ENCODE measurements at regions not wholly inside any gene's neighbourhood (a gene's known extent, or its start where the extent isn't known, plus 50 kb on each side); places are given as distances from the start of the nearest gene placed in this dataset.
A peak's percentile ranks its signal among the peaks of the same experiment; 100 is the strongest.
"Not testable (repeated sequence)": the region's sequence is repeated elsewhere in the genome, so short reads cannot be mapped to it uniquely, and the experiment has no call there.

DNA sequence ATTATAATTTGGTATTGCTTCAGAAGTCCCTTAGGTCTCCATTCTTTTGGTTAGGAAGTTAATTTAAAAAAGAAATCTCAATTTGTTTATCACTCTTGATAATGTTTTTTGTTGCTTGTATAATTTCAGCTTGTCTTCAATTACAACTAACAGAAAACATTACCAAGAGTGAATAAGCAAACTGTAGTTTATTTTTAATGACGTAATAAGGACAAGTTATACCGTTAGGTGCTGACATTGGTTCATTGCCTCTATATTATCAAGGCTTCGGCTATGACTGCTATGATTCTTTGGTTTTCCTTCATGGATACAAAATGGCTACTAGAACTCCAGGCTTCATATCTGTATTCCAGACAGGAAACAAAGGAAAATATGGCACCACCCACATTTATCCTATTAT is 220.6 kb downstream of the PTGER3 start:
- no peak for DNase-seq (ENCODE audit: low spot score)
- TF ChIP-seq, protein P1, sequence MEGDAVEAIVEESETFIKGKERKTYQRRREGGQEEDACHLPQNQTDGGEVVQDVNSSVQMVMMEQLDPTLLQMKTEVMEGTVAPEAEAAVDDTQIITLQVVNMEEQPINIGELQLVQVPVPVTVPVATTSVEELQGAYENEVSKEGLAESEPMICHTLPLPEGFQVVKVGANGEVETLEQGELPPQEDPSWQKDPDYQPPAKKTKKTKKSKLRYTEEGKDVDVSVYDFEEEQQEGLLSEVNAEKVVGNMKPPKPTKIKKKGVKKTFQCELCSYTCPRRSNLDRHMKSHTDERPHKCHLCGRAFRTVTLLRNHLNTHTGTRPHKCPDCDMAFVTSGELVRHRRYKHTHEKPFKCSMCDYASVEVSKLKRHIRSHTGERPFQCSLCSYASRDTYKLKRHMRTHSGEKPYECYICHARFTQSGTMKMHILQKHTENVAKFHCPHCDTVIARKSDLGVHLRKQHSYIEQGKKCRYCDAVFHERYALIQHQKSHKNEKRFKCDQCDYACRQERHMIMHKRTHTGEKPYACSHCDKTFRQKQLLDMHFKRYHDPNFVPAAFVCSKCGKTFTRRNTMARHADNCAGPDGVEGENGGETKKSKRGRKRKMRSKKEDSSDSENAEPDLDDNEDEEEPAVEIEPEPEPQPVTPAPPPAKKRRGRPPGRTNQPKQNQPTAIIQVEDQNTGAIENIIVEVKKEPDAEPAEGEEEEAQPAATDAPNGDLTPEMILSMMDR (IDR thresholded peaks at IDR 0.05), result no peak
- no peak for ATAC-seq (ENCODE audit: low FRiP score)

DNA sequence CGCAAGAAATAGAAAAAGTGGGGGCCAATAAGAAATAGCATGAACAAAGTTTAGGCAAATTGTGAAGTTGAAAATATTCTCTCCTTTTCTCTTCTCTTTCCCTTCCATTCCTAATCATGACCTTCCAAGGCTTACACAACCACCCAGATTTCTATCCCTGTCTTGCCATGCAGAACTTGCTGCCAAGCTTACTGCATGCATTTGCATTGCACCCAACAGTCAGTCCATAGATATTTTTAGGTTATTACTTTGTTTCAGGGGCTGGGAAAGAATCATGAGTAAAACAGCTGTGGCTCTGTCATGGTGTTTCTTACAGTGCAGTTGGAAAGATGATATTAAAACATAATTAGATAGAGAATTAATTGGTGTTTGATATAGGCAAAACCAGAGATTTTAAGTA is 219.4 kb downstream of the PTGER3 start:
- DNase-seq (ENCODE audit: low spot score) (no peak), ATAC-seq (ENCODE audit: low FRiP score) (no peak)
- TF ChIP-seq, protein P1 (IDR thresholded peaks at IDR 0.05), result no peak

DNA sequence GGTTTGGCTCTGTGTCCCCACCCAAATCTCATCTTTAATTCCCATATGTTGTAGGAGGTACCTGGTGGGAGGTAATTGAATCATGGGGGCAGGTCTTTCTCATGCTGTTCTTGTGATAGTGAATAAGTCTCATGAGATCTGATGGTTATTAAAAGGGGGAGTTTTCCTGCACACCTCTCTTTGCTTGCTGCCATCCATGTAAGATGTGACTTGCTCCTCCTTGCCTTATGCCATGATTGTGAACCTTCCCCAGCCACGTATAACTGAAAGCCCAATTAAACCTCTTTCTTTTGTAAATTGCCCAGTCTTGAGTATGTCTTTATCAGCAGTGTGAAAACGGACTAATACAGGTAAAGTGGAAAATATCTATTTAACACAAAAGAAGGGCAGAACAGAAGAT is 213.3 kb downstream of the PTGER3 start:
- not testable (repeated sequence) for ATAC-seq (ENCODE audit: low FRiP score); DNase-seq (ENCODE audit: low spot score)

DNA sequence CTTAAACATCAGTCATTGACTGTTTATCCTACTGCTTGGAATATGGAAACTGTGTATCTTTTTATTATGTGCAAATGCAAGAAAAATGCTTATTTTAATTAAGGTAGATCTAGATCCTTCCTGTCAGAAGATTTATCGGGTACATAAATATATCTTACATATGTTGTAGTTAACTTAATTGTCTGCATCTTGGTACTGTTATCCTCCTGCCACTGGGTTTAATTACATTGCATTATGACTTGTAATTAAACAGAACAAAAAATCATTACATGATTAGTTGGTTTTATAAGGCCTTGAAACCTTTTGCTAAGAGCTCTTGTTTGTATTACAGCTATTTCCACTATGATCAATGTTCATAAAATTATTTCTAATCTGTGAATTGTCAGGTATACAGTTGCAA is 211.2 kb downstream of the PTGER3 start:
- TF ChIP-seq, protein P1 (IDR thresholded peaks at IDR 0.05), result no peak
- no peak for ATAC-seq (ENCODE audit: low FRiP score)
- no peak for DNase-seq (ENCODE audit: low spot score)

DNA sequence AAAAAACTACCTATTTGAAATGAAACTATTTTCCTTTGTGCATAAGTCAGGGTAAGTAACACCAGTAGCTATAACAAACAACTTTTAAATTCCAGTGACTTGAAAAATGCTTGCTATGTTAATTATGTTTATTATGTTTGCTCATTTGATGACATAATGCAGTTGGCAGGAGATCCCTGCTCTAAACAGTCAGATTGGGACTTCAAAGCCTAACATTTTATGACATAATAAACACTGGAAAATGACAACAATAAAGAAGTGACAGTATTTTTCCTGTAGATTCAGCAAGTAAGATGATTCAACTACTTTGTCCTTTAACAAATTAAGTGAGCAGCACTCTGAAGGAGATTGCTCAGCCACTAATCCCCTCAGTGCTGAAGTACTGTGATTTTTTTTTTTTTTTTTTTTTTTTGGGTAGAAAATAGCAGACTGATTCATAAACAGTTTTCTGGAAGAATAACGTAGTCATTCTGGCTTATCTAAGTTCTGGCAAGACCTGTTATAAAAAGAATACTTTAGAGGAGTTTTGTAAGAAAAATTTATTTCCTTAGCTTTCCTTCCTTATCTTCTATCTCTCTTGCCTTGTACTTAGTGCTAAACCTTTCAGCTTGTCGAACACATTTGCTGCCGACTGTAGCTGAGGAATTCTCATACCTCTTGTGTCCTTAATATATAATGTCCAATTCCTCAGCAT is 207.2 kb downstream of the PTGER3 start:
- ATAC-seq (ENCODE audit: low FRiP score) (peak; percentile 83), DNase-seq (ENCODE audit: low spot score) (no peak)
- TF ChIP-seq, protein P1 (IDR thresholded peaks at IDR 0.05), result no peak

DNA sequence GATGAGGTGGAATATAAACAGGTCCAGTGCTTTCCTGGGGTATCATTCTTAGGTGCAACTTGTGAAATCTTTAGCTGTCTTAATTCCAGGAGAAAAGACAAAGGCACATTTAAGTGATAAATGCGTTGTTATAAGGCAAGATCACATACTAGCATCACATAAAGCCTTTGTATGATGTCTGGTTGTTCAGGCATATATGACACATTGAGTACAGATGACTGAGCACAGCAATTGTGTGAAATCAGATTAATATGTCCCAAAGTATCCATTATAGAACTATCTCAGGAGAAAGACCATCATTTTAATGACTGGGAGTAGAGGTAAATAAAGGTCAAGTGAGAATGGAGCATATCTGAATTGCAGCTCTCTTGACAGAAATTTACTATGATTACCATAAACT is 205.1 kb downstream of the PTGER3 start:
- no peak for ATAC-seq (ENCODE audit: low FRiP score)
- TF ChIP-seq, protein P1 (IDR thresholded peaks at IDR 0.05), result no peak
- no peak for DNase-seq (ENCODE audit: low spot score)

DNA sequence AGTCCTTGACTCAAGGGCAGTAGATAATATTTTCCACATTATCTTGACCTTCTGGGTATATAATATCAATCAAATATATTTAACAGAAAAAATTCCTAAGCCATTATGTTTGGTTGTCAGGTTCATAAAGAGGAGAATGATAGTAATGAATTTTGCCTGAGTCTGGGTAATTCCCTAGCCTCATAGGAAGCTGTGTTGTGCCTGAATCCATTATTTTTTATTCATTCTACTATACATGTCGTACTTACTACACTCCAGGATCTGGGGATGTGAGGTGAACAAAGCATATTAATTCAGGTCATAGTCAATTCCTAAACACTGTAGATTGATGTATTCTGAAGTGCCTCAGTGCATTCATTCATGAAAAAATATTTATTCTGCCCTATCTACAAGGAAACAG is 204.2 kb downstream of the PTGER3 start:
- DNase-seq (ENCODE audit: low spot score) (no peak), ATAC-seq (ENCODE audit: low FRiP score) (no peak)
- TF ChIP-seq, protein P1 (IDR thresholded peaks at IDR 0.05), result no peak
